Activated T-cell treated with anti-CD3 and anti-CD28 coated beads, Interleukin-2, amount 50 U/mL, for 48 hours (primary cell): ENCODE measurements at regions not wholly inside any gene's neighbourhood (a gene's known extent, or its start where the extent isn't known, plus 50 kb on each side); places are given as distances from the start of the nearest gene placed in this dataset.
"Not testable (repeated sequence)": the region's sequence is repeated elsewhere in the genome, so short reads cannot be mapped to it uniquely, and the experiment has no call there.

ENCODE experiments used
- DNase-seq, 2 experiments: peaks; one replicate each; pipeline ENCODE4 v3.0.0-alpha.2; 2020

GRCh38 chr12:9543341-9543740 lies 64.4 kb downstream of the KLRB1 start:
- DNase-seq = not testable (repeated sequence)

GRCh38 chr12:9542827-9543226 lies 64.9 kb downstream of the KLRB1 start:
- not testable (repeated sequence) for DNase-seq

- DNase-seq = not testable (repeated sequence)
These were observed 91.8 kb downstream of the KLRB1 start for GRCh38 chr12:9515925-9516324.

GRCh38 chr12:9512695-9513094 lies 95.0 kb downstream of the KLRB1 start:
- DNase-seq = not testable (repeated sequence)

- not testable (repeated sequence) for DNase-seq
These were observed 97.2 kb downstream of the KLRB1 start for GRCh38 chr12:9510392-9511011.

- DNase-seq = no peak
These were observed 98.1 kb downstream of the KLRB1 start for GRCh38 chr12:9509464-9510161.

- no peak for DNase-seq
These were observed 101.0 kb downstream of the KLRB1 start for GRCh38 chr12:9506746-9507145.

- DNase-seq = not testable (repeated sequence)
These were observed 104.3 kb downstream of the KLRB1 start for GRCh38 chr12:9503384-9503783.

- not testable (repeated sequence) for DNase-seq
These were observed 104.9 kb downstream of the KLRB1 start for GRCh38 chr12:9502845-9503244.

GRCh38 chr12:9493325-9493724 lies 114.4 kb downstream of the KLRB1 start:
- DNase-seq = not testable (repeated sequence)

- not testable (repeated sequence) for DNase-seq
These were observed 126.4 kb downstream of the KLRB1 start for GRCh38 chr12:9481289-9481688.

GRCh38 chr12:9474197-9474596 lies 133.5 kb downstream of the KLRB1 start:
- DNase-seq = not testable (repeated sequence)

GRCh38 chr12:9473638-9474037 lies 134.1 kb downstream of the KLRB1 start:
- DNase-seq = not testable (repeated sequence)

GRCh38 chr12:9471501-9471900 lies 136.2 kb downstream of the KLRB1 start:
- not testable (repeated sequence) for DNase-seq

GRCh38 chr12:9470367-9470766 lies 137.3 kb downstream of the KLRB1 start:
- DNase-seq = peak in 1 of 2 experiments; percentile 25

- DNase-seq = not testable (repeated sequence)
These were observed 137.8 kb downstream of the KLRB1 start for GRCh38 chr12:9469956-9470355.

- not testable (repeated sequence) for DNase-seq
These were observed 138.3 kb downstream of the KLRB1 start for GRCh38 chr12:9469463-9469862.

- peak; percentile 35 to 41 for DNase-seq
These were observed 138.7 kb downstream of the KLRB1 start for GRCh38 chr12:9468998-9469397.

- DNase-seq = not testable (repeated sequence)
These were observed 139.6 kb downstream of the KLRB1 start for GRCh38 chr12:9468144-9468543.

- no peak for DNase-seq
These were observed 143.3 kb downstream of the KLRB1 start for GRCh38 chr12:9464408-9464807.

GRCh38 chr12:9455516-9455915 lies 152.2 kb downstream of the KLRB1 start:
- DNase-seq = not testable (repeated sequence)

- not testable (repeated sequence) for DNase-seq
These were observed 153.7 kb downstream of the KLRB1 start for GRCh38 chr12:9454021-9454420.

GRCh38 chr12:9450127-9450567 lies 157.6 kb downstream of the KLRB1 start:
- peak; percentile 43 to 59 for DNase-seq

- DNase-seq = peak; percentile 28 to 30
These were observed 158.0 kb downstream of the KLRB1 start for GRCh38 chr12:9449657-9450126.
